ENCODE measurements at regions not wholly inside any gene's neighbourhood (a gene's known extent, or its start where the extent isn't known, plus 50 kb on each side); places are given as distances from the start of the nearest gene placed in this dataset.

- no peak for DNase-seq (ENCODE audit: low read depth)
- TF ChIP-seq CTCF (IDR thresholded peaks at IDR 0.05; ENCODE audit: control insufficient read depth, insufficient read depth, low read depth, low read length, missing control alignments) = no peak
- no peak overlapping the region for H3K4me3 ChIP-seq (ENCODE audit: control insufficient read depth, low read depth, low read length)
Observed at GRCh38 chr2:181165199-181165868, 184.9 kb downstream of the UBE2E3 start.

- DNase-seq (ENCODE audit: low read depth) = no peak
- H3K4me3 ChIP-seq (ENCODE audit: control insufficient read depth, low read depth, low read length) = no peak overlapping the region
- TF ChIP-seq CTCF (IDR thresholded peaks at IDR 0.05; ENCODE audit: control insufficient read depth, insufficient read depth, low read depth, low read length, missing control alignments) = no peak
Observed at GRCh38 chr2:181169503-181169902, 189.1 kb downstream of the UBE2E3 start.

DNA sequence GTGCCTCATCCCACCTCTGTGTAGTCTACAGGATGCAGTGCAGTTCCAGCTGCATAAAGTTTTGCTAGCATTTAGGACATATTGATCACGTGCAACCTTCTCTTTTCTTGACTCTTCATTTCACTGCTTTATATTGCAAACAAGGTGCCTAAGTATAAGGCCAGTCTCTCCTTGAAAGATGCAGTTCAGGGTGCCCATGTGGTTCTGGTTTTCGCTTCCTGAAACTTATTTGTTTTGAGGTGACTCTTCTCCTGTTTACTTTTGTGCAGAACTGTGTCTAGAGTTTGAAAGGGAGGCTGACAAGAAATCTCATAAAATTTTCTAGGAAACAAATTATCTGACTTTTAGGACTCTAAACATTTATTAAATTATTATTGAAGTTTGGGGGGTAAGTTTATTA lies 189.9 kb downstream of the UBE2E3 start:
- no peak overlapping the region for H3K4me3 ChIP-seq (ENCODE audit: control insufficient read depth, low read depth, low read length)
- TF ChIP-seq CTCF (IDR thresholded peaks at IDR 0.05; ENCODE audit: control insufficient read depth, insufficient read depth, low read depth, low read length, missing control alignments) = no peak

GRCh38 chr2:181172676-181173075 lies 192.3 kb downstream of the UBE2E3 start:
- no peak for DNase-seq (ENCODE audit: low read depth)
- no peak overlapping the region for H3K4me3 ChIP-seq (ENCODE audit: control insufficient read depth, low read depth, low read length)
- no peak for TF ChIP-seq CTCF (IDR thresholded peaks at IDR 0.05; ENCODE audit: control insufficient read depth, insufficient read depth, low read depth, low read length, missing control alignments)

More for the DNA sequence above, 189.9 kb downstream of the UBE2E3 start:
- no peak for DNase-seq (ENCODE audit: low read depth)

GRCh38 chr2:181174611-181175580 lies 194.5 kb downstream of the UBE2E3 start:
- no peak for DNase-seq (ENCODE audit: low read depth)
- H3K4me3 ChIP-seq (ENCODE audit: control insufficient read depth, low read depth, low read length) = no peak overlapping the region
- no peak for TF ChIP-seq CTCF (IDR thresholded peaks at IDR 0.05; ENCODE audit: control insufficient read depth, insufficient read depth, low read depth, low read length, missing control alignments)

DNA sequence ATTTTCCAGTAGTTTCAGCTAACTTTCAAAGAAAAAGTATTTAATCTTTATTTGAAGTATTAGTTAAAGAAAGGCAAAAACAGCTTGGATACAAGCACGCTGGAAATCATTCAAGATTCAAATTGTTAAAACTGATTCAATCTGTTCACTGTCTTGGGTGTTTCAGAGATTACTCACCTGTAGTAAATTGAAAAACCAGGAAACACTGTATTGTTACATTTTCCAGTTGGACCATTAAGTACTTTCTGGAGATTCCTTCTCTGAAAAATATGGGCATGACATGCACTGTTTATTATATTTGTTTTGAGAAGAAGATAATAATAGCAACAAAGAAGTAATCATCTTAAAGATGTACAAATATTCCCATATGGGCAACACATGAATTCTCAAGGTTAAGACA lies 196.1 kb downstream of the UBE2E3 start:
- no peak for TF ChIP-seq CTCF (IDR thresholded peaks at IDR 0.05; ENCODE audit: control insufficient read depth, insufficient read depth, low read depth, low read length, missing control alignments)
- no peak overlapping the region for H3K4me3 ChIP-seq (ENCODE audit: control insufficient read depth, low read depth, low read length)
- DNase-seq (ENCODE audit: low read depth) = no peak
